DND-41 (cell line): ENCODE measurements at regions not wholly inside any gene's neighbourhood (a gene's known extent, or its start where the extent isn't known, plus 50 kb on each side); places are given as distances from the start of the nearest gene placed in this dataset.

Experiments used
- CTCF ChIP-seq: IDR thresholded peaks from 2 replicates; pipeline ENCODE4 v1.5.1; 2012; ENCODE audit warnings: borderline replicate concordance, low read length, moderate library complexity, mild to moderate bottlenecking; ENCODE audit not compliant: poor library complexity, severe bottlenecking; ENCODE audit errors: extremely low read depth
- EZH2 ChIP-seq: IDR thresholded peaks from 3 replicates; pipeline ENCODE4 v1.6.1; 2012; ENCODE audit warnings: borderline replicate concordance, low read depth, mild to moderate bottlenecking, moderate library complexity, low read length, inconsistent platforms; ENCODE audit not compliant: severe bottlenecking

- TF ChIP-seq CTCF: no peak
- no peak for TF ChIP-seq EZH2
These were observed 79.4 kb upstream of the FRMD1 start for GRCh38 chr6:168158213-168158979.
